ENCODE measurements at regions not wholly inside any gene's neighbourhood (a gene's known extent, or its start where the extent isn't known, plus 50 kb on each side); places are given as distances from the start of the nearest gene placed in this dataset.

GRCh38 chr7:132063800-132064199, 507.4 kb upstream of the PODXL start:
- TF ChIP-seq CTCF (conservative IDR thresholded peaks at IDR 0.05; ENCODE audit: low read depth, low read length), result no peak
- no peak for TF ChIP-seq EZH2 (IDR thresholded peaks at IDR 0.05; ENCODE audit: borderline replicate concordance, low read depth, low read length, poor library complexity, severe bottlenecking)
- Histone ChIP-seq H3K4me1 (ENCODE audit: insufficient read depth, low read length, poor library complexity, severe bottlenecking) (peaks cover 23% of the 10 kb centered on the region), H3K27me3 (replicated peaks; ENCODE audit: insufficient read depth, low read depth, low read length, poor library complexity) (no peaks in the 10 kb centered on the region), H3K36me3 (ENCODE audit: insufficient read depth, low read length, poor library complexity, severe bottlenecking) (no peaks in the 10 kb centered on the region), H3K4me3 (ENCODE audit: low read depth, low read length, poor library complexity, severe bottlenecking) (no peak overlapping the region), H3K27ac (ENCODE audit: low read depth, low read length, poor library complexity, severe bottlenecking) (no peak overlapping the region), H3K9me3 (ENCODE audit: low read depth, low read length, poor library complexity, severe bottlenecking) (no peaks in the 10 kb centered on the region)
- ChIA-PET POLR2A (ENCODE audit: low non-redundant PET) (no interaction called here), CTCF (no interaction called here)
- intact Hi-C loops (cut with micrococcal nuclease; ENCODE audit: unreplicated experiment), result no loop called here
- no TSS peak for BruUV-seq (replicated peaks)
- DNase-seq (ENCODE audit: low spot score), result no peak

- no TSS peak for BruUV-seq (replicated peaks)
- POLR2A ChIA-PET (ENCODE audit: low non-redundant PET), result no interaction called here
- no peak for TF ChIP-seq EZH2 (IDR thresholded peaks at IDR 0.05; ENCODE audit: borderline replicate concordance, low read depth, low read length, poor library complexity, severe bottlenecking)
- no peak for TF ChIP-seq CTCF (conservative IDR thresholded peaks at IDR 0.05; ENCODE audit: low read depth, low read length)
- H3K27me3 ChIP-seq (replicated peaks; ENCODE audit: insufficient read depth, low read depth, low read length, poor library complexity), result no peaks in the 10 kb centered on the region
- H3K4me3 ChIP-seq (ENCODE audit: low read depth, low read length, poor library complexity, severe bottlenecking), result no peak overlapping the region
- H3K4me1 ChIP-seq (ENCODE audit: insufficient read depth, low read length, poor library complexity, severe bottlenecking), result peaks cover 15% of the 10 kb centered on the region
- CTCF ChIA-PET, result no interaction called here
- no peaks in the 10 kb centered on the region for H3K9me3 ChIP-seq (ENCODE audit: low read depth, low read length, poor library complexity, severe bottlenecking)
- intact Hi-C loops (cut with micrococcal nuclease; ENCODE audit: unreplicated experiment), result no loop called here
- no peak for DNase-seq (ENCODE audit: low spot score)
- H3K27ac ChIP-seq (ENCODE audit: low read depth, low read length, poor library complexity, severe bottlenecking), result no peak overlapping the region
- no peaks in the 10 kb centered on the region for H3K36me3 ChIP-seq (ENCODE audit: insufficient read depth, low read length, poor library complexity, severe bottlenecking)
These were observed 505.5 kb upstream of the PODXL start for GRCh38 chr7:132061937-132062336.

GRCh38 chr7:132059141-132059540, 502.7 kb upstream of the PODXL start:
- Histone ChIP-seq H3K36me3 (ENCODE audit: insufficient read depth, low read length, poor library complexity, severe bottlenecking) (no peaks in the 10 kb centered on the region), H3K4me1 (ENCODE audit: insufficient read depth, low read length, poor library complexity, severe bottlenecking) (no peaks in the 10 kb centered on the region), H3K9me3 (ENCODE audit: low read depth, low read length, poor library complexity, severe bottlenecking) (no peaks in the 10 kb centered on the region), H3K27me3 (replicated peaks; ENCODE audit: insufficient read depth, low read depth, low read length, poor library complexity) (no peaks in the 10 kb centered on the region), H3K27ac (ENCODE audit: low read depth, low read length, poor library complexity, severe bottlenecking) (no peak overlapping the region), H3K4me3 (ENCODE audit: low read depth, low read length, poor library complexity, severe bottlenecking) (no peak overlapping the region)
- CTCF ChIA-PET, result no interaction called here
- BruUV-seq (replicated peaks), result no TSS peak
- POLR2A ChIA-PET (ENCODE audit: low non-redundant PET), result no interaction called here
- no peak for DNase-seq (ENCODE audit: low spot score)
- TF ChIP-seq EZH2 (IDR thresholded peaks at IDR 0.05; ENCODE audit: borderline replicate concordance, low read depth, low read length, poor library complexity, severe bottlenecking) (no peak), CTCF (conservative IDR thresholded peaks at IDR 0.05; ENCODE audit: low read depth, low read length) (no peak)
- intact Hi-C loops (cut with micrococcal nuclease; ENCODE audit: unreplicated experiment), result no loop called here

All from A673 (cell line).